K562 (cell line): ENCODE measurements at regions not wholly inside any gene's neighbourhood (a gene's known extent, or its start where the extent isn't known, plus 50 kb on each side); places are given as distances from the start of the nearest gene placed in this dataset.

Experiments used
- ATAC-seq: fragments of 200-7000 bp; cut with Tn5 transposase; 3 replicates; pipeline ENCODE4 v1.9.1; 2020; ENCODE audit warnings: moderate library complexity
- BruUV-seq: library from RNA; stranded (reverse); fragments of 400-500 nt; replicated peaks from 2 replicates; lab custom pipeline; 2021; lab: Mats Ljungman, UMichigan
- CTCF ChIA-PET: fragments of 300-600 bp; formaldehyde crosslinking; extraction: SDS; loops from one replicate; lab custom pipeline; 2021; ENCODE audit warnings: low intra/inter-chr PET ratio; lab: Yijun Ruan, JAX
- POLR2A ChIA-PET: fragments of 300-600, 350-650 bp; sonication (Branson Sonifier 250); formaldehyde crosslinking; extraction: SDS; loops from one replicate; lab custom pipeline; 2021; ENCODE audit warnings: antibody characterized with exemption, inconsistent platforms; lab: Yijun Ruan, JAX
- DNase-seq, 4 experiments: peaks; one replicate each; pipeline versions ENCODE4 v3.0.0 to v3.0.0-alpha.2; 2011 to 2018; ENCODE audit warnings: low spot score in 3 of 4, mixed read lengths in 3 of 4; ENCODE audit errors: extremely low read depth in 1 of 4
- FAIRE-seq: peaks from 2 replicates; lab custom pipeline; 2011; peaks lifted over from hg19 to GRCh38; lab: Jason Lieb, UNC
- H2AFZ ChIP-seq: 2 replicates; pipeline ENCODE4 v1.6.0; 2011; ENCODE audit warnings: low read depth, low read length, control low read depth, inconsistent platforms
- H3K27ac ChIP-seq: fragments of 200-600 bp; 3 replicates; pipeline ENCODE4 v1.8.0; 2011; ENCODE audit warnings: low read depth, mild to moderate bottlenecking, control low read depth, inconsistent platforms, low read length, moderate library complexity, mixed read lengths; ENCODE audit errors: extremely low read depth
- H3K27me3 ChIP-seq, 2 experiments: fragments of 300-600 bp in 1 of 2; 2 replicates in 1 of 2; 3 replicates in 1 of 2; pipeline versions ENCODE4 v1.6.0 to v1.8.0; 2011; ENCODE audit warnings: inconsistent platforms in 2 of 2, low read length in 2 of 2, mild to moderate bottlenecking in 1 of 2, mixed read lengths in 1 of 2, moderate library complexity in 1 of 2; ENCODE audit not compliant: control insufficient read depth in 2 of 2, insufficient read depth in 2 of 2
- H3K36me3 ChIP-seq: fragments of 300-600 bp; 3 replicates; pipeline ENCODE4 v1.8.0; 2011; ENCODE audit warnings: mild to moderate bottlenecking, low read length, inconsistent platforms; ENCODE audit not compliant: control insufficient read depth, insufficient read depth
- H3K4me1 ChIP-seq, 2 experiments: fragments of 200-600 bp in 1 of 2; replicated peaks in 1 of 2; 2 replicates in 1 of 2; 3 replicates in 1 of 2; pipeline versions ENCODE4 v1.5.1 to v1.8.0; 2011; ENCODE audit warnings: inconsistent platforms in 2 of 2, low read length in 2 of 2, mild to moderate bottlenecking in 1 of 2, mixed read lengths in 1 of 2, moderate library complexity in 1 of 2; ENCODE audit not compliant: control insufficient read depth in 2 of 2, insufficient read depth in 2 of 2
- H3K4me2 ChIP-seq: 2 replicates; pipeline ENCODE4 v1.6.1; 2011; ENCODE audit warnings: low read length, control low read depth, inconsistent platforms, mixed read lengths; ENCODE audit not compliant: insufficient read depth
- H3K4me3 ChIP-seq: fragments of 200-600 bp; sonication (generic), shearing (Covaris generic); 2 replicates; pipeline ENCODE4 v1.5.1; 2016; ENCODE audit warnings: control low read depth, inconsistent platforms
- H3K79me2 ChIP-seq: fragments of 200-600 bp; 3 replicates; pipeline ENCODE4 v1.8.0; 2011; ENCODE audit warnings: low read length, inconsistent platforms; ENCODE audit not compliant: control insufficient read depth, insufficient read depth
- H3K9ac ChIP-seq, 2 experiments: 2 replicates each; pipeline versions ENCODE4 v1.6.0 to v1.6.1; 2011; ENCODE audit warnings: low read depth in 2 of 2, low read length in 2 of 2, control low read depth in 1 of 2, inconsistent platforms in 1 of 2, mild to moderate bottlenecking in 1 of 2, mixed read lengths in 1 of 2; ENCODE audit not compliant: insufficient read depth in 1 of 2
- H3K9me1 ChIP-seq: one replicate; pipeline ENCODE4 v1.6.0; 2011; ENCODE audit warnings: inconsistent platforms, mild to moderate bottlenecking, low read length, moderate library complexity; ENCODE audit not compliant: control insufficient read depth, insufficient read depth
- H3K9me3 ChIP-seq: replicated peaks from 2 replicates; pipeline ENCODE4 v1.5.1; 2011; ENCODE audit warnings: low read depth, low read length, inconsistent platforms; ENCODE audit not compliant: control insufficient read depth, insufficient read depth
- H4K20me1 ChIP-seq: replicated peaks from 2 replicates; pipeline ENCODE4 v1.6.1; 2011; ENCODE audit warnings: low read length, inconsistent platforms, mixed read lengths; ENCODE audit not compliant: control insufficient read depth, insufficient read depth
- ASH1L ChIP-seq: fragments of 450-650 bp; IDR thresholded peaks from 2 replicates; pipeline ENCODE4 v1.6.1; 2018; ENCODE audit warnings: borderline replicate concordance, mild to moderate bottlenecking, low read depth; ENCODE audit not compliant: partially characterized antibody
- CBX3 ChIP-seq, 2 experiments: IDR thresholded peaks; 1 replicate in 1 of 2; 2 replicates in 1 of 2; pipeline ENCODE4 v1.6.1; 2012; ENCODE audit warnings: inconsistent platforms in 2 of 2, low read length in 2 of 2, borderline replicate concordance in 1 of 2, control low read depth in 1 of 2
- CHD2 ChIP-seq: IDR thresholded peaks from 2 replicates; pipeline ENCODE4 v1.6.1; 2011; ENCODE audit warnings: low read depth, low read length
- CTBP1 ChIP-seq: fragments of 450-650 bp; IDR thresholded peaks from 2 replicates; pipeline ENCODE4 v1.6.1; 2016; ENCODE audit warnings: borderline replicate concordance
- KDM5B ChIP-seq: fragments of 200-600 bp; sonication (generic); IDR thresholded peaks from 2 replicates; pipeline ENCODE4 v1.6.1; 2012; ENCODE audit warnings: low read depth, mild to moderate bottlenecking, moderate library complexity, low read length, control low read depth, inconsistent platforms; ENCODE audit not compliant: insufficient replicate concordance
- KLF16 ChIP-seq: IDR thresholded peaks from 2 replicates; pipeline ENCODE4 v1.6.1; 2016; ENCODE audit warnings: antibody characterized with exemption
- MED1 ChIP-seq: sonication (generic); formaldehyde crosslinking; IDR thresholded peaks from 2 replicates; pipeline ENCODE4 v1.8.1; 2023; ENCODE audit warnings: missing genetic modification reagents, borderline replicate concordance
- PATZ1 ChIP-seq: fragments of 250-450 bp; sonication (Bioruptor Pico); IDR thresholded peaks from 2 replicates; pipeline ENCODE4 v1.5.0; 2020; ENCODE audit warnings: mild to moderate bottlenecking, borderline replicate concordance
- TAF1 ChIP-seq: IDR thresholded peaks from 2 replicates; pipeline ENCODE4 v1.6.1; 2011; ENCODE audit warnings: mild to moderate bottlenecking, low read length, moderate library complexity; ENCODE audit not compliant: insufficient read depth, control insufficient read depth, severe bottlenecking; ENCODE audit errors: extremely low read depth
- THRA ChIP-seq: fragments of 450-650 bp; IDR thresholded peaks from 2 replicates; pipeline ENCODE4 v1.6.1; 2017; ENCODE audit warnings: mild to moderate bottlenecking, moderate library complexity
- USF1 ChIP-seq: sonication (generic); formaldehyde crosslinking; IDR thresholded peaks from 2 replicates; pipeline ENCODE4 v1.9.0; 2022; ENCODE audit warnings: mild to moderate bottlenecking, missing genetic modification reagents
- YY1 ChIP-seq, 3 experiments: IDR thresholded peaks; 2 replicates each; pipeline ENCODE4 v1.6.1; 2011; ENCODE audit warnings: low read length in 2 of 3, mild to moderate bottlenecking in 2 of 3, moderate library complexity in 2 of 3, borderline replicate concordance in 1 of 3, control low read depth in 1 of 3, low read depth in 1 of 3; ENCODE audit not compliant: insufficient read depth in 3 of 3, insufficient replicate concordance in 2 of 3, control insufficient read depth in 1 of 3, insufficient read length in 1 of 3; ENCODE audit errors: extremely low read depth in 1 of 3
- ZKSCAN3 ChIP-seq: fragments of 250-450 bp; sonication (Bioruptor Pico); IDR thresholded peaks from 2 replicates; pipeline ENCODE4 v1.4.0; 2020
- ZNF134 ChIP-seq: fragments of 250-450 bp; sonication (Bioruptor Pico); conservative IDR thresholded peaks from 2 replicates; pipeline ENCODE4 v1.4.0; 2020
- ZNF280B ChIP-seq: fragments of 250-450 bp; sonication (Bioruptor Pico); IDR thresholded peaks from 2 replicates; pipeline ENCODE4 v1.5.1; 2021; ENCODE audit warnings: mild to moderate bottlenecking
- ZNF408 ChIP-seq: fragments of 250-450 bp; sonication (Bioruptor Pico); IDR thresholded peaks from 2 replicates; pipeline ENCODE4 v1.4.0; 2020; ENCODE audit warnings: low read depth, mild to moderate bottlenecking, moderate library complexity
- ZNF589 ChIP-seq: fragments of 200-800 bp; sonication (Bioruptor generic); IDR thresholded peaks from 2 replicates; pipeline ENCODE4 v1.6.1; 2016; ENCODE audit warnings: low read depth, missing genetic modification characterization, missing compliant biosample characterization
- WGBS: fragments of 100-300 bp; shearing (Covaris generic); methylation state at CpG from one replicate; pipeline ENCODE4 v1.1.6; 2016; ENCODE audit warnings: low coverage, mixed read lengths; ENCODE audit not compliant: insufficient coverage; ENCODE audit errors: missing lambda C conversion rate; 5-methylcytosine and 5-hydroxymethylcytosine counted together
- in situ Hi-C: fragments of 300-500 bp; cut with MboI; formaldehyde crosslinking; loops from 4 replicates; pipeline ENCODE4 v1.15.0; 2018; ENCODE audit warnings: inconsistent platforms, mixed read lengths
- intact Hi-C: fragments of 100-400 bp; cut with micrococcal nuclease; formaldehyde crosslinking; loops from 2 replicates; pipeline ENCODE4 v1.14.2; 2022

GRCh38 chr14:65223636-65224035, 121.3 kb upstream of the MAX start:
- POLR2A ChIA-PET = no interaction called here
- intact Hi-C loops = loop anchor here (5.0 to 10.0 kb wide), 5 partner anchors 61 to 734 kb away; partner anchors contain the start of gene FUT8
- ATAC-seq = no peak
- TF ChIP-seq THRA (no peak), CTBP1 (no peak), MED1 (CRISPR knock-in tag) (no peak), ZNF589 (CRISPR knock-in tag) (no peak), KLF16 (no peak), KDM5B (no peak), ZNF134 (CRISPR knock-in tag) (no peak), ASH1L (no peak), CBX3 (IDR thresholded peaks at IDR 0.05; ENCODE audit: borderline replicate concordance in 1 of 2, low read length in 2 of 2) (no peak), YY1 (IDR thresholded peaks at IDR 0.05; ENCODE audit: borderline replicate concordance in 1 of 3, control insufficient read depth in 1 of 3, extremely low read depth in 1 of 3, insufficient read depth in 3 of 3, insufficient read length in 1 of 3, insufficient replicate concordance in 2 of 3, low read depth in 1 of 3, low read length in 2 of 3) (no peak), CHD2 (no peak), PATZ1 (CRISPR knock-in tag) (no peak), ZKSCAN3 (CRISPR knock-in tag) (no peak), ZNF408 (CRISPR knock-in tag) (no peak), USF1 (CRISPR knock-in tag) (no peak), TAF1 (no peak), ZNF280B (CRISPR knock-in tag) (no peak)

More at GRCh38 chr14:65223636-65224035, 121.3 kb upstream of the MAX start:
- Histone ChIP-seq H2AFZ (no peak overlapping the region), H3K4me1 (no peaks in the 10 kb centered on the region), H3K27ac (no peak overlapping the region), H3K4me3 (no peak overlapping the region), H3K4me2 (no peak overlapping the region), H3K27me3 (no peaks in the 10 kb centered on the region), H4K20me1 (no peaks in the 10 kb centered on the region), H3K9me3 (no peaks in the 10 kb centered on the region), H3K36me3 (no peaks in the 10 kb centered on the region), H3K9ac (no peak overlapping the region), H3K9me1 (no peaks in the 10 kb centered on the region), H3K79me2 (no peaks in the 10 kb centered on the region)
- BruUV-seq = no TSS peak
- no peak for DNase-seq
- no peak for FAIRE-seq
- CTCF ChIA-PET = no interaction called here
- 70% methylated on average over 5 of the region's 5 CpGs for WGBS
- in situ Hi-C loops = no loop called here
